Endothelial cell of umbilical vein (primary cell): ENCODE measurements at regions not wholly inside any gene's neighbourhood (a gene's known extent, or its start where the extent isn't known, plus 50 kb on each side); places are given as distances from the start of the nearest gene placed in this dataset.

Experiments
- BruUV-seq: library from RNA; stranded (reverse); fragments of 400-500 nt; replicated peaks from 2 replicates; lab custom pipeline; 2021; lab: Mats Ljungman, UMichigan
- CTCF ChIA-PET: fragments of 300-600, 350-600 bp; sonication (Branson Sonifier 250); formaldehyde crosslinking; loops from one replicate; lab custom pipeline; 2021; ENCODE audit warnings: antibody characterized with exemption, inconsistent platforms; lab: Charles Lee
- POLR2A ChIA-PET: fragments of 300-600, 350-600 bp; sonication (Branson Sonifier 250); formaldehyde crosslinking; loops from one replicate; lab custom pipeline; 2021; ENCODE audit warnings: antibody characterized with exemption, inconsistent platforms; lab: Charles Lee
- DNase-seq: peaks from one replicate; pipeline ENCODE4 v3.0.0-alpha.2; 2011; ENCODE audit warnings: low read depth, low spot score
- FAIRE-seq: peaks from 2 replicates; lab custom pipeline; 2011; peaks lifted over from hg19 to GRCh38; lab: Jason Lieb, UNC
- H2AFZ ChIP-seq: 2 replicates; pipeline ENCODE4 v1.6.0; 2012; ENCODE audit warnings: low read depth, low read length, control low read depth, inconsistent platforms
- H3K27ac ChIP-seq: 2 replicates; pipeline ENCODE4 v1.5.1; 2011; ENCODE audit warnings: low read depth, mild to moderate bottlenecking, control low read depth, low read length, moderate library complexity; ENCODE audit not compliant: insufficient read depth
- H3K27me3 ChIP-seq, 2 experiments: 2 replicates each; pipeline versions ENCODE4 v1.6.0 to v1.6.1; 2011; ENCODE audit warnings: low read length in 2 of 2, mixed read lengths in 1 of 2; ENCODE audit not compliant: control insufficient read depth in 2 of 2, insufficient read depth in 2 of 2
- H3K36me3 ChIP-seq, 2 experiments: 2 replicates in 1 of 2; 3 replicates in 1 of 2; pipeline ENCODE4 v1.5.1; 2011; ENCODE audit warnings: low read length in 2 of 2, mild to moderate bottlenecking in 1 of 2, moderate library complexity in 1 of 2; ENCODE audit not compliant: control insufficient read depth in 2 of 2, insufficient read depth in 2 of 2; ENCODE audit errors: extremely low read depth in 1 of 2
- H3K4me1 ChIP-seq: 3 replicates; pipeline ENCODE4 v1.5.1; 2011; ENCODE audit warnings: mild to moderate bottlenecking, low read length; ENCODE audit not compliant: control insufficient read depth, insufficient read depth; ENCODE audit errors: extremely low read depth
- H3K4me2 ChIP-seq: 2 replicates; pipeline ENCODE4 v1.6.1; 2011; ENCODE audit warnings: low read length, control low read depth, mixed read lengths; ENCODE audit not compliant: insufficient read depth
- H3K4me3 ChIP-seq, 3 experiments: fragments of 200-600 bp in 1 of 3; sonication (generic), shearing (Covaris generic) in 1 of 3; replicated peaks in 1 of 3; 2 replicates each; pipeline ENCODE4 v1.5.1; 2011 to 2016; ENCODE audit warnings: control low read depth in 3 of 3, low read length in 3 of 3, mild to moderate bottlenecking in 2 of 3, inconsistent platforms in 1 of 3, low read depth in 1 of 3, moderate library complexity in 1 of 3; ENCODE audit not compliant: insufficient read depth in 1 of 3
- H3K79me2 ChIP-seq: 2 replicates; pipeline ENCODE4 v1.6.0; 2012; ENCODE audit warnings: low read length, inconsistent platforms; ENCODE audit not compliant: control insufficient read depth, insufficient read depth
- H3K9ac ChIP-seq: replicated peaks from 2 replicates; pipeline ENCODE3; 2011; ENCODE audit warnings: low read length, control low read depth; ENCODE audit not compliant: insufficient read depth; ENCODE audit errors: extremely low read depth
- H3K9me1 ChIP-seq: replicated peaks from 3 replicates; pipeline ENCODE4 v1.6.0; 2011; ENCODE audit warnings: mild to moderate bottlenecking, low read length; ENCODE audit not compliant: control insufficient read depth, insufficient read depth; ENCODE audit errors: extremely low read depth
- H3K9me3 ChIP-seq: replicated peaks from 2 replicates; pipeline ENCODE4 v1.5.1; 2012; ENCODE audit warnings: low read length, inconsistent platforms; ENCODE audit not compliant: control insufficient read depth, insufficient read depth
- H4K20me1 ChIP-seq: replicated peaks from 2 replicates; pipeline ENCODE3; 2011; ENCODE audit warnings: mild to moderate bottlenecking, low read length; ENCODE audit not compliant: control insufficient read depth, insufficient read depth; ENCODE audit errors: extremely low read depth
- EZH2 ChIP-seq: IDR thresholded peaks from 2 replicates; pipeline ENCODE4 v1.6.1; 2012; ENCODE audit warnings: borderline replicate concordance, low read depth, mild to moderate bottlenecking, moderate library complexity, low read length, inconsistent platforms; ENCODE audit not compliant: severe bottlenecking
- FOS ChIP-seq: IDR thresholded peaks from 2 replicates; pipeline ENCODE4 v1.6.1; 2011; ENCODE audit warnings: mild to moderate bottlenecking, low read length, moderate library complexity, borderline replicate concordance; ENCODE audit not compliant: insufficient read depth
- GATA2 ChIP-seq: IDR thresholded peaks from 2 replicates; pipeline ENCODE4 v1.7.0; 2011; ENCODE audit warnings: low read depth, mild to moderate bottlenecking, moderate library complexity, mixed read lengths, low read length; ENCODE audit not compliant: insufficient read length, insufficient read depth
- JUN ChIP-seq: IDR thresholded peaks from 2 replicates; pipeline ENCODE4 v1.6.1; 2011; ENCODE audit warnings: borderline replicate concordance, low read depth; ENCODE audit not compliant: insufficient read length, insufficient read depth
- MYC ChIP-seq: IDR thresholded peaks from one replicate; pipeline ENCODE4 v1.6.1; 2011; ENCODE audit warnings: mild to moderate bottlenecking, low read depth, low read length
- POLR2A ChIP-seq: IDR thresholded peaks from 2 replicates; pipeline ENCODE4 v1.6.1; 2012; ENCODE audit warnings: low read depth, mild to moderate bottlenecking, control low read depth, low read length
- POLR2AphosphoS5 ChIP-seq: IDR thresholded peaks from 2 replicates; pipeline ENCODE4 v1.6.1; 2012; ENCODE audit warnings: low read depth, mild to moderate bottlenecking, control low read depth, low read length, moderate library complexity; ENCODE audit not compliant: insufficient read depth
- dilution Hi-C: fragments of 300-500 bp; cut with MboI; formaldehyde crosslinking; loops from one replicate; pipeline ENCODE4 v1.15.0; 2019; ENCODE audit warnings: low sequenced_read_pairs; ENCODE audit not compliant: extremely low pct_ligation_motif_present
- intact Hi-C: fragments of 100-400 bp; cut with micrococcal nuclease; formaldehyde crosslinking; loops from one replicate; pipeline ENCODE4 v1.10.0; 2022
- TF ChIP-seq, protein P1 (sequence below), 2 donors: IDR thresholded peaks; 1 replicate in 1 of 2; 2 replicates in 1 of 2; pipeline ENCODE4 v1.5.1; 2011; ENCODE audit warnings: low read length in 2 of 2, mild to moderate bottlenecking in 2 of 2, moderate library complexity in 2 of 2, control low read depth in 1 of 2, inconsistent platforms in 1 of 2, low read depth in 1 of 2; ENCODE audit not compliant: insufficient read depth in 1 of 2; ENCODE audit errors: extremely low read depth in 1 of 2
- TF ChIP-seq, protein P2 (sequence below): IDR thresholded peaks from 2 replicates; pipeline ENCODE4 v1.6.1; 2011; ENCODE audit not compliant: insufficient read depth, insufficient read length

DNA sequence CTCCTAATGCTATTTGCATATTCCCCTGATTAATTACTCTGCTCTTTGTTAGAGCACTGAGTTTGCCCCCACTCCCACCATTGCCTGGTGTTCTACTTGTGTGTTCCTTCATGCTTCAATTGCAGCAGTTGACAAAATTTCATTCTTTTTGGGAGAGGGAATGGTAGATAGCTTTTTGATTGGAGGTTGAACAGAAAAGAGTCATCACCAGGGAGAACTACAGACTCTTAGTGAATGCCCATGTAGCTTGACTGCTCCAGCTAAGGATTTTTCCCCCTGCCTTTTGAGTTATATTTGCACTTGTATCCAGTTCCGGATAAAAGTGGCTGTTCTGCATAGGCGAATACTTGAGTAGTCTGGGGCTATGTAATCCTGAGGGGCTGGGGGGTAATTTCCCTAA lies 183.9 kb downstream of the ETNK1 start:
- Histone ChIP-seq H2AFZ (no peak overlapping the region), H3K79me2 (no peaks in the 10 kb centered on the region), H3K4me2 (no peak overlapping the region), H3K9me1 (no peaks in the 10 kb centered on the region), H4K20me1 (no peaks in the 10 kb centered on the region), H3K36me3 (no peaks in the 10 kb centered on the region), H3K9ac (no peak overlapping the region), H3K27me3 (no peaks in the 10 kb centered on the region), H3K4me1 (no peaks in the 10 kb centered on the region), H3K9me3 (no peaks in the 10 kb centered on the region), H3K27ac (no peak overlapping the region), H3K4me3 (no peak overlapping the region)
- dilution Hi-C loops = no loop called here
- ChIA-PET CTCF (interaction anchor here (1.0 kb wide), 1 partner anchor 18 kb away, joined by 3 read pairs; no protein-coding TSS in a partner anchor), POLR2A (no interaction called here)
- FAIRE-seq (no peak), DNase-seq (no peak)
- intact Hi-C loops = no loop called here
- TF ChIP-seq POLR2A (no peak), POLR2AphosphoS5 (no peak), JUN (no peak), FOS (no peak), GATA2 (no peak), EZH2 (no peak), MYC (no peak)
- TF ChIP-seq, protein P1, sequence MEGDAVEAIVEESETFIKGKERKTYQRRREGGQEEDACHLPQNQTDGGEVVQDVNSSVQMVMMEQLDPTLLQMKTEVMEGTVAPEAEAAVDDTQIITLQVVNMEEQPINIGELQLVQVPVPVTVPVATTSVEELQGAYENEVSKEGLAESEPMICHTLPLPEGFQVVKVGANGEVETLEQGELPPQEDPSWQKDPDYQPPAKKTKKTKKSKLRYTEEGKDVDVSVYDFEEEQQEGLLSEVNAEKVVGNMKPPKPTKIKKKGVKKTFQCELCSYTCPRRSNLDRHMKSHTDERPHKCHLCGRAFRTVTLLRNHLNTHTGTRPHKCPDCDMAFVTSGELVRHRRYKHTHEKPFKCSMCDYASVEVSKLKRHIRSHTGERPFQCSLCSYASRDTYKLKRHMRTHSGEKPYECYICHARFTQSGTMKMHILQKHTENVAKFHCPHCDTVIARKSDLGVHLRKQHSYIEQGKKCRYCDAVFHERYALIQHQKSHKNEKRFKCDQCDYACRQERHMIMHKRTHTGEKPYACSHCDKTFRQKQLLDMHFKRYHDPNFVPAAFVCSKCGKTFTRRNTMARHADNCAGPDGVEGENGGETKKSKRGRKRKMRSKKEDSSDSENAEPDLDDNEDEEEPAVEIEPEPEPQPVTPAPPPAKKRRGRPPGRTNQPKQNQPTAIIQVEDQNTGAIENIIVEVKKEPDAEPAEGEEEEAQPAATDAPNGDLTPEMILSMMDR (IDR thresholded peaks at IDR 0.05; ENCODE audit: extremely low read depth in 1 of 2, insufficient read depth in 1 of 2, low read depth in 1 of 2, low read length in 2 of 2) = no peak
- TF ChIP-seq, protein P2, sequence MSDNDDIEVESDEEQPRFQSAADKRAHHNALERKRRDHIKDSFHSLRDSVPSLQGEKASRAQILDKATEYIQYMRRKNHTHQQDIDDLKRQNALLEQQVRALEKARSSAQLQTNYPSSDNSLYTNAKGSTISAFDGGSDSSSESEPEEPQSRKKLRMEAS = no peak
- no TSS peak for BruUV-seq
